Endothelial cell of umbilical vein (primary cell): ENCODE measurements at regions not wholly inside any gene's neighbourhood (a gene's known extent, or its start where the extent isn't known, plus 50 kb on each side); places are given as distances from the start of the nearest gene placed in this dataset.

Experiments
- BruUV-seq: library from RNA; stranded (reverse); fragments of 400-500 nt; replicated peaks from 2 replicates; lab custom pipeline; 2021; lab: Mats Ljungman, UMichigan
- CTCF ChIA-PET: fragments of 300-600, 350-600 bp; sonication (Branson Sonifier 250); formaldehyde crosslinking; loops from one replicate; lab custom pipeline; 2021; ENCODE audit warnings: antibody characterized with exemption, inconsistent platforms; lab: Charles Lee
- POLR2A ChIA-PET: fragments of 300-600, 350-600 bp; sonication (Branson Sonifier 250); formaldehyde crosslinking; loops from one replicate; lab custom pipeline; 2021; ENCODE audit warnings: antibody characterized with exemption, inconsistent platforms; lab: Charles Lee
- DNase-seq: peaks from one replicate; pipeline ENCODE4 v3.0.0-alpha.2; 2011; ENCODE audit warnings: low read depth, low spot score
- FAIRE-seq: peaks from 2 replicates; lab custom pipeline; 2011; peaks lifted over from hg19 to GRCh38; lab: Jason Lieb, UNC
- H2AFZ ChIP-seq: 2 replicates; pipeline ENCODE4 v1.6.0; 2012; ENCODE audit warnings: low read depth, low read length, control low read depth, inconsistent platforms
- H3K27ac ChIP-seq: 2 replicates; pipeline ENCODE4 v1.5.1; 2011; ENCODE audit warnings: low read depth, mild to moderate bottlenecking, control low read depth, low read length, moderate library complexity; ENCODE audit not compliant: insufficient read depth
- H3K27me3 ChIP-seq, 2 experiments: 2 replicates each; pipeline versions ENCODE4 v1.6.0 to v1.6.1; 2011; ENCODE audit warnings: low read length in 2 of 2, mixed read lengths in 1 of 2; ENCODE audit not compliant: control insufficient read depth in 2 of 2, insufficient read depth in 2 of 2
- H3K36me3 ChIP-seq, 2 experiments: 2 replicates in 1 of 2; 3 replicates in 1 of 2; pipeline ENCODE4 v1.5.1; 2011; ENCODE audit warnings: low read length in 2 of 2, mild to moderate bottlenecking in 1 of 2, moderate library complexity in 1 of 2; ENCODE audit not compliant: control insufficient read depth in 2 of 2, insufficient read depth in 2 of 2; ENCODE audit errors: extremely low read depth in 1 of 2
- H3K4me1 ChIP-seq: 3 replicates; pipeline ENCODE4 v1.5.1; 2011; ENCODE audit warnings: mild to moderate bottlenecking, low read length; ENCODE audit not compliant: control insufficient read depth, insufficient read depth; ENCODE audit errors: extremely low read depth
- H3K4me2 ChIP-seq: 2 replicates; pipeline ENCODE4 v1.6.1; 2011; ENCODE audit warnings: low read length, control low read depth, mixed read lengths; ENCODE audit not compliant: insufficient read depth
- H3K4me3 ChIP-seq, 3 experiments: fragments of 200-600 bp in 1 of 3; sonication (generic), shearing (Covaris generic) in 1 of 3; replicated peaks in 1 of 3; 2 replicates each; pipeline ENCODE4 v1.5.1; 2011 to 2016; ENCODE audit warnings: control low read depth in 3 of 3, low read length in 3 of 3, mild to moderate bottlenecking in 2 of 3, inconsistent platforms in 1 of 3, low read depth in 1 of 3, moderate library complexity in 1 of 3; ENCODE audit not compliant: insufficient read depth in 1 of 3
- H3K79me2 ChIP-seq: 2 replicates; pipeline ENCODE4 v1.6.0; 2012; ENCODE audit warnings: low read length, inconsistent platforms; ENCODE audit not compliant: control insufficient read depth, insufficient read depth
- H3K9ac ChIP-seq: replicated peaks from 2 replicates; pipeline ENCODE3; 2011; ENCODE audit warnings: low read length, control low read depth; ENCODE audit not compliant: insufficient read depth; ENCODE audit errors: extremely low read depth
- H3K9me1 ChIP-seq: replicated peaks from 3 replicates; pipeline ENCODE4 v1.6.0; 2011; ENCODE audit warnings: mild to moderate bottlenecking, low read length; ENCODE audit not compliant: control insufficient read depth, insufficient read depth; ENCODE audit errors: extremely low read depth
- H3K9me3 ChIP-seq: replicated peaks from 2 replicates; pipeline ENCODE4 v1.5.1; 2012; ENCODE audit warnings: low read length, inconsistent platforms; ENCODE audit not compliant: control insufficient read depth, insufficient read depth
- H4K20me1 ChIP-seq: replicated peaks from 2 replicates; pipeline ENCODE3; 2011; ENCODE audit warnings: mild to moderate bottlenecking, low read length; ENCODE audit not compliant: control insufficient read depth, insufficient read depth; ENCODE audit errors: extremely low read depth
- CTCF ChIP-seq, 2 donors: IDR thresholded peaks; 1 replicate in 1 of 2; 2 replicates in 1 of 2; pipeline ENCODE4 v1.5.1; 2011; ENCODE audit warnings: low read length in 2 of 2, mild to moderate bottlenecking in 2 of 2, moderate library complexity in 2 of 2, control low read depth in 1 of 2, inconsistent platforms in 1 of 2, low read depth in 1 of 2; ENCODE audit not compliant: insufficient read depth in 1 of 2; ENCODE audit errors: extremely low read depth in 1 of 2
- EZH2 ChIP-seq: IDR thresholded peaks from 2 replicates; pipeline ENCODE4 v1.6.1; 2012; ENCODE audit warnings: borderline replicate concordance, low read depth, mild to moderate bottlenecking, moderate library complexity, low read length, inconsistent platforms; ENCODE audit not compliant: severe bottlenecking
- FOS ChIP-seq: IDR thresholded peaks from 2 replicates; pipeline ENCODE4 v1.6.1; 2011; ENCODE audit warnings: mild to moderate bottlenecking, low read length, moderate library complexity, borderline replicate concordance; ENCODE audit not compliant: insufficient read depth
- GATA2 ChIP-seq: IDR thresholded peaks from 2 replicates; pipeline ENCODE4 v1.7.0; 2011; ENCODE audit warnings: low read depth, mild to moderate bottlenecking, moderate library complexity, mixed read lengths, low read length; ENCODE audit not compliant: insufficient read length, insufficient read depth
- JUN ChIP-seq: IDR thresholded peaks from 2 replicates; pipeline ENCODE4 v1.6.1; 2011; ENCODE audit warnings: borderline replicate concordance, low read depth; ENCODE audit not compliant: insufficient read length, insufficient read depth
- MAX ChIP-seq: IDR thresholded peaks from 2 replicates; pipeline ENCODE4 v1.6.1; 2011; ENCODE audit not compliant: insufficient read depth, insufficient read length
- MYC ChIP-seq: IDR thresholded peaks from one replicate; pipeline ENCODE4 v1.6.1; 2011; ENCODE audit warnings: mild to moderate bottlenecking, low read depth, low read length
- POLR2A ChIP-seq: IDR thresholded peaks from 2 replicates; pipeline ENCODE4 v1.6.1; 2012; ENCODE audit warnings: low read depth, mild to moderate bottlenecking, control low read depth, low read length
- POLR2AphosphoS5 ChIP-seq: IDR thresholded peaks from 2 replicates; pipeline ENCODE4 v1.6.1; 2012; ENCODE audit warnings: low read depth, mild to moderate bottlenecking, control low read depth, low read length, moderate library complexity; ENCODE audit not compliant: insufficient read depth
- dilution Hi-C: fragments of 300-500 bp; cut with MboI; formaldehyde crosslinking; loops from one replicate; pipeline ENCODE4 v1.15.0; 2019; ENCODE audit warnings: low sequenced_read_pairs; ENCODE audit not compliant: extremely low pct_ligation_motif_present
- intact Hi-C: fragments of 100-400 bp; cut with micrococcal nuclease; formaldehyde crosslinking; loops from one replicate; pipeline ENCODE4 v1.10.0; 2022

GRCh38 chr3:194231929-194232832 lies 96.2 kb downstream of the HES1 start:
- H3K4me2 ChIP-seq, result no peak overlapping the region
- ChIA-PET CTCF (no interaction called here), POLR2A (no interaction called here)
- H3K36me3 ChIP-seq, result no peaks in the 10 kb centered on the region
- no peaks in the 10 kb centered on the region for H3K79me2 ChIP-seq
- no peak overlapping the region for H3K4me3 ChIP-seq
- H3K9me1 ChIP-seq, result no peaks in the 10 kb centered on the region
- H3K27ac ChIP-seq, result no peak overlapping the region
- H4K20me1 ChIP-seq, result no peaks in the 10 kb centered on the region
- intact Hi-C loops, result no loop called here
- no peaks in the 10 kb centered on the region for H3K4me1 ChIP-seq
- dilution Hi-C loops, result no loop called here
- no peak overlapping the region for H3K9ac ChIP-seq
- no peak for TF ChIP-seq JUN
- no peak for FAIRE-seq
- no peak for DNase-seq
- H3K27me3 ChIP-seq, result no peaks in the 10 kb centered on the region
- BruUV-seq, result no TSS peak
- no peaks in the 10 kb centered on the region for H3K9me3 ChIP-seq
- H2AFZ ChIP-seq, result no peak overlapping the region

- CTCF ChIA-PET, result interaction anchor here (1.0 kb wide), 1 partner anchor 83 kb away, joined by 3 read pairs; no protein-coding TSS in a partner anchor
- H3K9me3 ChIP-seq, result no peaks in the 10 kb centered on the region
- POLR2A ChIA-PET, result no interaction called here
- no peaks in the 10 kb centered on the region for H4K20me1 ChIP-seq
- no peak overlapping the region for H3K9ac ChIP-seq
- H3K36me3 ChIP-seq, result no peaks in the 10 kb centered on the region
- BruUV-seq, result no TSS peak
- H3K4me2 ChIP-seq, result no peak overlapping the region
- no peak for FAIRE-seq
- dilution Hi-C loops (no loop called here), intact Hi-C loops (no loop called here)
- H3K9me1 ChIP-seq, result no peaks in the 10 kb centered on the region
- no peak overlapping the region for H3K4me3 ChIP-seq
- H3K27me3 ChIP-seq, result no peaks in the 10 kb centered on the region
- no peak for DNase-seq
- no peak for TF ChIP-seq CTCF (IDR thresholded peaks at IDR 0.05; ENCODE audit: extremely low read depth in 1 of 2, insufficient read depth in 1 of 2, low read depth in 1 of 2, low read length in 2 of 2)
- no peak for TF ChIP-seq JUN
- no peak for TF ChIP-seq POLR2A
- no peak for TF ChIP-seq EZH2
- no peak for TF ChIP-seq MYC
- TF ChIP-seq GATA2, result no peak
- no peak for TF ChIP-seq POLR2AphosphoS5
- TF ChIP-seq FOS, result no peak
- TF ChIP-seq MAX, result no peak
- no peaks in the 10 kb centered on the region for H3K79me2 ChIP-seq
- H2AFZ ChIP-seq, result no peak overlapping the region
- H3K4me1 ChIP-seq, result no peaks in the 10 kb centered on the region
- H3K27ac ChIP-seq, result no peak overlapping the region
Observed at GRCh38 chr3:194233150-194233549, 97.2 kb downstream of the HES1 start.
